OCI-LY1 (cell line): ENCODE measurements at regions not wholly inside any gene's neighbourhood (a gene's known extent, or its start where the extent isn't known, plus 50 kb on each side); places are given as distances from the start of the nearest gene placed in this dataset.

Experiments
- H2AFZ ChIP-seq: fragments of 200-600 bp; sonication (generic), shearing (Covaris generic); 2 replicates; pipeline ENCODE4 v1.6.0; 2014; ENCODE audit warnings: antibody characterized with exemption, mild to moderate bottlenecking, low read length
- H3F3A ChIP-seq: fragments of 200-600 bp; sonication (generic), shearing (Covaris generic); 2 replicates; pipeline ENCODE4 v1.6.0; 2014; ENCODE audit warnings: mild to moderate bottlenecking, antibody characterized with exemption, low read length, moderate library complexity; ENCODE audit not compliant: insufficient read depth
- H3K27ac ChIP-seq: fragments of 200-600 bp; sonication (generic); 2 replicates; pipeline ENCODE4 v1.5.1; 2014; ENCODE audit warnings: low read length, mixed run types, mild to moderate bottlenecking, low read depth; ENCODE audit not compliant: poor library complexity, severe bottlenecking
- H3K27me3 ChIP-seq: fragments of 200-600 bp; sonication (generic); 2 replicates; pipeline ENCODE4 v1.6.0; 2014; ENCODE audit warnings: antibody characterized with exemption, mild to moderate bottlenecking, low read length, moderate library complexity; ENCODE audit not compliant: insufficient read depth
- H3K36me3 ChIP-seq: fragments of 200-600 bp; sonication (generic); 2 replicates; pipeline ENCODE4 v1.6.1; 2014; ENCODE audit warnings: mild to moderate bottlenecking, antibody characterized with exemption, low read length, moderate library complexity, mixed read lengths; ENCODE audit not compliant: insufficient read depth
- H3K4me1 ChIP-seq: fragments of 200-600 bp; sonication (generic); 2 replicates; pipeline ENCODE4 v1.5.1; 2014; ENCODE audit warnings: mild to moderate bottlenecking, low read length, moderate library complexity; ENCODE audit not compliant: insufficient read depth, severe bottlenecking
- H3K4me2 ChIP-seq: fragments of 200-600 bp; sonication (generic), shearing (Covaris generic); 2 replicates; pipeline ENCODE4 v1.6.1; 2014; ENCODE audit warnings: low read length
- H3K4me3 ChIP-seq: fragments of 200-600 bp; sonication (generic); 2 replicates; pipeline ENCODE4 v1.5.1; 2014; ENCODE audit warnings: low read length, low read depth, mild to moderate bottlenecking, mixed read lengths; ENCODE audit not compliant: poor library complexity, severe bottlenecking
- H3K79me2 ChIP-seq: fragments of 200-600 bp; shearing (Covaris generic); 2 replicates; pipeline ENCODE4 v1.6.1; 2016; ENCODE audit warnings: mixed run types, low read length, mixed read lengths; ENCODE audit not compliant: insufficient read depth
- H3K9ac ChIP-seq: fragments of 200-600 bp; sonication (generic), shearing (Covaris generic); 2 replicates; pipeline ENCODE4 v1.6.1; 2014; ENCODE audit warnings: mild to moderate bottlenecking, low read length, mixed read lengths
- H3K9me2 ChIP-seq: fragments of 200-600 bp; sonication (generic), shearing (Covaris generic); 2 replicates; pipeline ENCODE4 v1.6.1; 2014; ENCODE audit warnings: low read depth, mild to moderate bottlenecking, low read length, mixed read lengths
- H3K9me3 ChIP-seq: fragments of 200-600 bp; shearing (Covaris generic); 2 replicates; pipeline ENCODE4 v1.6.1; 2014; ENCODE audit warnings: low read length, mixed read lengths
- H4K20me1 ChIP-seq: fragments of 200-600 bp; sonication (generic), shearing (Covaris generic); 2 replicates; pipeline ENCODE4 v1.6.0; 2016; ENCODE audit warnings: mild to moderate bottlenecking, low read length; ENCODE audit not compliant: insufficient read depth
- EZH2 ChIP-seq: fragments of 200-600 bp; sonication (generic), shearing (Covaris generic); IDR thresholded peaks from 2 replicates; pipeline ENCODE4 v1.8.0; 2017; ENCODE audit warnings: borderline replicate concordance, mixed run types, mild to moderate bottlenecking, antibody characterized with exemption, low read length, moderate library complexity, mixed read lengths
- TF ChIP-seq, protein P1 (sequence below): fragments of 200-600 bp; sonication (generic), shearing (Covaris generic); IDR thresholded peaks from 2 replicates; pipeline ENCODE4 v1.5.1; 2017; ENCODE audit warnings: mild to moderate bottlenecking, antibody characterized with exemption, low read length, moderate library complexity, mixed read lengths

GRCh38 chr3:77915336-77915735 is 875.4 kb downstream of the ROBO2 start:
- Histone ChIP-seq H3K27me3 (no peaks in the 10 kb centered on the region), H3K9ac (no peak overlapping the region), H3K27ac (no peak overlapping the region), H3K9me2 (no peaks in the 10 kb centered on the region), H3K4me1 (no peaks in the 10 kb centered on the region), H3K4me2 (no peak overlapping the region), H2AFZ (no peak overlapping the region), H3F3A (no peaks in the 10 kb centered on the region), H3K4me3 (no peak overlapping the region), H3K36me3 (no peaks in the 10 kb centered on the region), H3K79me2 (no peaks in the 10 kb centered on the region), H3K9me3 (no peaks in the 10 kb centered on the region), H4K20me1 (no peaks in the 10 kb centered on the region)
- TF ChIP-seq, protein P1, sequence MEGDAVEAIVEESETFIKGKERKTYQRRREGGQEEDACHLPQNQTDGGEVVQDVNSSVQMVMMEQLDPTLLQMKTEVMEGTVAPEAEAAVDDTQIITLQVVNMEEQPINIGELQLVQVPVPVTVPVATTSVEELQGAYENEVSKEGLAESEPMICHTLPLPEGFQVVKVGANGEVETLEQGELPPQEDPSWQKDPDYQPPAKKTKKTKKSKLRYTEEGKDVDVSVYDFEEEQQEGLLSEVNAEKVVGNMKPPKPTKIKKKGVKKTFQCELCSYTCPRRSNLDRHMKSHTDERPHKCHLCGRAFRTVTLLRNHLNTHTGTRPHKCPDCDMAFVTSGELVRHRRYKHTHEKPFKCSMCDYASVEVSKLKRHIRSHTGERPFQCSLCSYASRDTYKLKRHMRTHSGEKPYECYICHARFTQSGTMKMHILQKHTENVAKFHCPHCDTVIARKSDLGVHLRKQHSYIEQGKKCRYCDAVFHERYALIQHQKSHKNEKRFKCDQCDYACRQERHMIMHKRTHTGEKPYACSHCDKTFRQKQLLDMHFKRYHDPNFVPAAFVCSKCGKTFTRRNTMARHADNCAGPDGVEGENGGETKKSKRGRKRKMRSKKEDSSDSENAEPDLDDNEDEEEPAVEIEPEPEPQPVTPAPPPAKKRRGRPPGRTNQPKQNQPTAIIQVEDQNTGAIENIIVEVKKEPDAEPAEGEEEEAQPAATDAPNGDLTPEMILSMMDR, result no peak
- TF ChIP-seq EZH2, result no peak

- Histone ChIP-seq H3K9ac (no peak overlapping the region), H3K9me3 (no peaks in the 10 kb centered on the region), H3F3A (no peaks in the 10 kb centered on the region), H3K4me2 (no peak overlapping the region), H3K27ac (no peak overlapping the region), H3K9me2 (no peaks in the 10 kb centered on the region), H3K4me3 (no peak overlapping the region), H2AFZ (no peak overlapping the region), H3K36me3 (no peaks in the 10 kb centered on the region), H3K79me2 (no peaks in the 10 kb centered on the region), H4K20me1 (no peaks in the 10 kb centered on the region), H3K4me1 (no peaks in the 10 kb centered on the region), H3K27me3 (no peaks in the 10 kb centered on the region)
- TF ChIP-seq EZH2, result no peak
- TF ChIP-seq, protein P1, result no peak
Observed at GRCh38 chr3:77917225-77917624, 877.3 kb downstream of the ROBO2 start.

GRCh38 chr3:77919244-77919643 is 879.3 kb downstream of the ROBO2 start:
- H3K9me3 ChIP-seq, result no peaks in the 10 kb centered on the region
- H3K4me3 ChIP-seq, result no peak overlapping the region
- H3K9me2 ChIP-seq, result no peaks in the 10 kb centered on the region
- H3K36me3 ChIP-seq, result no peaks in the 10 kb centered on the region
- no peaks in the 10 kb centered on the region for H3K27me3 ChIP-seq
- no peaks in the 10 kb centered on the region for H4K20me1 ChIP-seq
- H3K79me2 ChIP-seq, result no peaks in the 10 kb centered on the region
- H3K27ac ChIP-seq, result no peak overlapping the region
- TF ChIP-seq, protein P1, result no peak
- TF ChIP-seq EZH2, result no peak
- no peak overlapping the region for H3K9ac ChIP-seq
- H3K4me2 ChIP-seq, result no peak overlapping the region
- H2AFZ ChIP-seq, result no peak overlapping the region
- no peaks in the 10 kb centered on the region for H3F3A ChIP-seq
- no peaks in the 10 kb centered on the region for H3K4me1 ChIP-seq
